HG02981 (cell line): ENCODE measurements at regions not wholly inside any gene's neighbourhood (a gene's known extent, or its start where the extent isn't known, plus 50 kb on each side); places are given as distances from the start of the nearest gene placed in this dataset.
A peak's percentile ranks its signal among the peaks of the same experiment; 100 is the strongest.

ENCODE experiments used
- ATAC-seq: cut with Tn5 transposase; IDR thresholded peaks from one replicate; pipeline ENCODE4 v1.9.1; 2021; ENCODE audit warnings: mild to moderate bottlenecking, moderate library complexity; ENCODE audit not compliant: unreplicated experiment

DNA sequence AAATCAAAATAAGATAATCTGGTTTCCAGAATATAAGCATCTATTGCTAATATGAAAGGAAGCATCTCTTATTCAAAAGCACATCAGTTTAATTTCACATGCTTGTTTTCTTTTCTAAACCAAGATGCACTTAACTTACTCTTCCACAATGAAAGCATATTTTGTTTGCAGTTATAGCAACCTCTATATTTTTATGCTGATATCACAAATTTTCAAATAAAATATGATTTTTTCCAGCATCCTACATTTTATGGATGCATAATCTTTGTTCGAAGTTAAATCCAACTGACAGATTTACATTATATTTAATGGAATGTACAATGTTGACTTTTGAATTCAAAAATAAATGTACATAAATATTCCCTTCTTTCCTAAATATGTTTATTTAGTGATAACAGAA is 978.3 kb upstream of the B3GALT2 start:
- ATAC-seq: no peak

DNA sequence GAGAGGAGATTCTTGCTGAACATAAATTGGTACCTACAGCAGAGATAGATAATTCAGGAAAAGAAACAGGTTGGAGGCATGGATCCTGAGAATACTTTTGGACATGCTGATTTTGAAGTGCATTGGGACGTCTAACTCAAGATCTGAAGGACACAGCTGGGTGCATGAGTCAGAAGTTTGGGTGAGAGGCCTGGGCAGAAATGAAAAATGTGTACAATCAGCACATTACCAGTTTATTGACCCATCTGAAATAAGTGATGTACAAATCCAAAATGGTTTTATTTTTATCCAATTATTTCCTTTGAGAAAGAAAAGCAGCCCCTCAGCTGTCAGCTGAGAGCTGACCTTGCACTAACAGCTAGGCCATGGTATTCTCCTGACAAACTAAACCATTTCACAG is 975.2 kb upstream of the B3GALT2 start:
- no peak for ATAC-seq

DNA sequence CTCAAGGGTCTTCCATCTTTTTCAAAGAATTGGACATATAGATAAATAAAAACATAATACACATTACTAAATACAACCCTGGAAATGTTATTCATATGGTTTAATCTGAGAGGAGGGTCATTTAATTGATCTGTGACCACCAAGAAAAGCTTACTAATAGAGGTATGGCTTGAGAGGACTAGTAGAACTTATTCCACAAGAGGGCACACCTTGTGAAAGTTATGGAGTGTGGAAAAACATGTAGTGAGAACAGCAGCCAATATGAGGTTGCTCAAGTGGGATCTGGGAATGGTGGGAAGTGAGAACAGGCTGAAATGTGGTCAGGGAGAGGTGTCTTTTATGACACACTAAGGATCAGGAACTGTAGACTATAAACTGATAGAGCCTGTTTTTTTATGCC is 973.5 kb upstream of the B3GALT2 start:
- ATAC-seq: no peak

DNA sequence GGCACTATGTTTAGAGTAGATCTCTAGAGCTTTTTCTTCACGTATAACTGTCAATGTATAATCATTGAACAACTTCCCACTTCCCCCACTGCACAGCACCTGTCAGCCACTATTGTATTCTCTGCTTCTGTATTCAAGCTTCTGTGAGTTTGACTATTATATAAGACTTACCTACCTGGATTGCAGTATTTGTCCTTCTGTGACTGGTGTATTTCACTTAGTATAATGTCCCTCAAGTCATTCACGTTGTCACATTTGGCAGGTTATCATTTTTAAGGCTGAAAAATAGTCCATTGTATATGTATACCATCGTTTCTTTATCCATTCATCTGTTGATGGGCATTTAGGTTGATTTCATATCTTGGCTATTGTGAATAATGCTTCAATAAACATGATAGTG is 969.5 kb upstream of the B3GALT2 start:
- no peak for ATAC-seq

DNA sequence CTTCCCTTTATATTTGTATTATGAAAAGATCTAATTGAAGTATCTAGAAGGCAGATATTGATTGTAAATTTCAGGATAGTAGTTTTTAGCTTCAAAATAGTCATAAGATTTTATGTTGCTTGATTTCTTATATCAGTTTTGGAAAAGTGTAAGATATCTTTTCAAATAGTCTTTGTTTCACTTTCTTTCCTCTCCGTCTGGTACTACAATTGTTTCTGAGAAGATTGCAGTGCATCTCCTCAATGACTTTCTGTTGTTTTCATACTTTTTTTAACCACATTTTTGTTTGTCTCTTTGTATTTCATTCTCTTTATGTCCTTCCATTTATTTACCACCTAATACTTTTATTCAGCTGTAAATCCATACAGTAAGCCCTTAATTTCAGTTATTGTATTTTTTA is 964.6 kb upstream of the B3GALT2 start:
- no peak for ATAC-seq

DNA sequence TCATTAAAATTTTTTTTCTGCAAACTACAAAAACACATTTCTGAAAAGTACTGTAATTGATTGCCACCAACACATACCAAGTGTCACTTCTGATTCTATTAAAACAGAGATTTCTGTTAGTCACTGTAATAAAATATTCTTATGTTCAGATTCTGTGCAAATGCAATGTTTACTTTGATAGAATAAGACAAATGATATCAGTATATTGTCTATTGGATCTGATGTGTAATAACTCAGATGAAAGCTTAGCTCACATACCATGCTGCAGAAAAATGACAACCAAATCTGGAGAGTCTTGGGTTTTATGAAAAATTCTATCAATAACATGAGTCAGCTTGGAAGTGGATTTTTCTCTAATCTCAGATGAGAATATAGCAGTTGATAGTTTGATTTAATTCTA is 963.8 kb upstream of the B3GALT2 start:
- ATAC-seq: no peak

DNA sequence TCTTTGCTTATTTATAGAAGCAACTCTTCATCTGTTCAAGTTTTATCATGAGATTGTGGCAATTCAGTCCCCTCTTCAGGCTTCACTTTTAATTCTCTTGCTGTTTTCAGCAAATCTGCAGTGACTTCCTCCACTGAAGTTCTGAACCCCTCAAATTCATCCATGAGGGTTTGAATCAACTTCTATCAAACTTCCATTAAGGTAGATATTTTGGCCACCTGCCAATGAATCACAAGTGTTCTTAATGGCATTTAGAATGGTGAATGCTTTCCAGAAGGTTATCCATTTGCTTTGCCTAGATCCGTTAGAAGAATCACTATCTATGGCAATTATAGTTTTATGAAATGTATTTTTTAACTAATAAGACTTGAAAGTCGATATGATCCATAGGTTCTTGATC is 946.7 kb upstream of the B3GALT2 start:
- no peak for ATAC-seq

DNA sequence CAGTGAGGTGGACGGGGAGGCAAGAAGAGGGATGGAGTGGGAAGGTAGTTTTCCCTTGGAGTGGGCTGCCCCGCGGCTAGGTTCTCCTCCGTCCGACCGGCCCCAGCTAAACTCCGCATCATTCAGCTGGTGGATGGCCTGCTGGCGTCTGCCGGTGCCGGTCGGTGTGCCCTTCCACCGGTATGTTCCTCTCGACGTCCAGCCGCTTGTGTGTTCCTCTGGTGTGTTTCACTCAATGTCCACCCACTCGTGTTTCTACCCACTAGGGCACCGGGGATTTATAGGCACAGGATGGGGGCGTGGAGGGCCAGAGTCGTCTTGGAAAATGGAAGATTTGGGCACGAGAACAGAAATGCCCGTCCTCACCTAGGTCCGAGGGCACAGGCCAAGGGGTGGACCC is 931.7 kb upstream of the B3GALT2 start:
- ATAC-seq: no peak

DNA sequence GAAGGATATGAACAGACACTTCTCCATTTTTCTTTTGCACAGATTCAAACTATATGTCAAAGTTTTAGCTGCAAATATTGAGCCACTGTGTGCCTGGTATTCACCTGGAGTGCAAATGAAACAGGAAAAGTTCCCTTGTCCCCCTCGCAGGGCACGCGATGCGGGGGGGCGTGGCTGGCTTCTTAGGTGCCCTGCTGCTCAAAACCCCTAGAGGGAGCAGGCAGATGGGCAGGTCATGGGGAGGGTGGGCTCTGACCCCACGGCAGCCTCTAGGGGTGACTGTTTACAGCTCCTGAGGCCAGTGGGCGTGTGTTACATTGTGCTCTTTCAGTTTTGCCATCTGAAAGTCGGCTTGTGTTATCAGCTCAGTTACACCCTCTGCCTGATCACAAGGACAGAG is 931.2 kb upstream of the B3GALT2 start:
- no peak for ATAC-seq

DNA sequence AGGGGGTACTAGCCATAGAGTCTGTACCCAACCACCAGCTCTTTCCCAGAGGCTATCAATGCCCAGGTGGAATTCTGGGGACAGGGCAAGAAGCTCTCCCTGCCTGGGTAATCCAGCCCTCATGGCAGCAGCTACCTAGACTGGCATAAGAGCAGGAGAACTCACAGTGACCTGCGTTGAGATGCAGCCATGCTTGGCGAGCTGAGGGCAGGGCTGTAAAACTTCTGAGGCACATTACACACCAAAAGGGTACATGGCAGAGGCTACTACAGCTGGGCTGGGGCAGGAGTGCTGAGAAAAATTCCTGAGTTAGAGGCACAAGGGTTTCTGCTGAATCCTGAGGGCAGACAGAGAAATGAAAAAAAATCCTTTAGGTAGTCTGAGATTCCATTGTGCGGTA is 927.9 kb upstream of the B3GALT2 start:
- no peak for ATAC-seq

DNA sequence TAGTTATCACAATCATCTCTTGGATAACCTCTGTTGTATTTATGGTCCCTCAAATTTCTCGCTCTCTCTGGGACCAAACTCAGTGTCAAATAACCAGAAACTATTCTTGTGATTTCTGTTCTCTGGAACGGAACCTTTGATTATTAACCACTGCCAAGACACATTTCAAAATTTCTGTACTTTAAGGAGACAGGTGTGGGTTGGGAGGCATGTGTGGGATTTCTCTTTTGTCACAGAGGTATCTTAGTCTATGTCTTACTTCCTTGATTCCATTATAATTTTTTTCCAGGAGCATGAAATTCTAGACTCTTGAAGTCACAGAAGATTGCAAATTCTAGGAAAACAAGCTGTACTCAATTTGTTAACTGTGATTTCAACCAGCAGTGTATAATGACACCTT is 919.0 kb upstream of the B3GALT2 start:
- no peak for ATAC-seq

DNA sequence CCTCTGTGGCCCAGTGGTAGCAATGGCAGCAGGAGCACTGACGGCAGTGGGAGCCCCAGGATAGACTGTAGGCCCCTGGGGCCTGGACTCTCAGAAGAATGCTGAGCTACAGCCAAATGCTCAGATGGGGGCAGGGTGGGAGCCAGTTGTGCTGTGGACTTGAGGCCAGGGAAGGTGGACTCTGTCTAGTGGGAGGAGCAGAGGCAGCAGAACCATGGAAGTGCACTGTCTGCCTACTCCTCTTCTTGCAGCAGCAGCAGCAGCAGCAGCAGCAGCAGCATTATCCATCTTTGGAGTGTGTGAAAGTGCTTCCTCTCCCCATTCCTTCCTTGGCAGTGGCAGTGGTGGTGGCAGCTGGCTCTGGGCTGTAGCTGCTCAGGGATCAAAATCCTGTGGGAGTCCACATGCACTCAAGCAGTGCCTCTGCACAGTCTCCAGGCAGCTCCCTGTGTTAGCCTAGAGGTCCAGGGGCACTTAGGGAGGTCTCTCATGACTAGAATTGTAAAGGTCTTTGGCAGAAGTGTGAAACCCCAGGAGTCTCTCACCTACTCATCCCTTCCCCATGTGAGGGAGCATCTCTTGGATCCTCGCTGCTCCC is 917.9 kb upstream of the B3GALT2 start:
- ATAC-seq: no peak

DNA sequence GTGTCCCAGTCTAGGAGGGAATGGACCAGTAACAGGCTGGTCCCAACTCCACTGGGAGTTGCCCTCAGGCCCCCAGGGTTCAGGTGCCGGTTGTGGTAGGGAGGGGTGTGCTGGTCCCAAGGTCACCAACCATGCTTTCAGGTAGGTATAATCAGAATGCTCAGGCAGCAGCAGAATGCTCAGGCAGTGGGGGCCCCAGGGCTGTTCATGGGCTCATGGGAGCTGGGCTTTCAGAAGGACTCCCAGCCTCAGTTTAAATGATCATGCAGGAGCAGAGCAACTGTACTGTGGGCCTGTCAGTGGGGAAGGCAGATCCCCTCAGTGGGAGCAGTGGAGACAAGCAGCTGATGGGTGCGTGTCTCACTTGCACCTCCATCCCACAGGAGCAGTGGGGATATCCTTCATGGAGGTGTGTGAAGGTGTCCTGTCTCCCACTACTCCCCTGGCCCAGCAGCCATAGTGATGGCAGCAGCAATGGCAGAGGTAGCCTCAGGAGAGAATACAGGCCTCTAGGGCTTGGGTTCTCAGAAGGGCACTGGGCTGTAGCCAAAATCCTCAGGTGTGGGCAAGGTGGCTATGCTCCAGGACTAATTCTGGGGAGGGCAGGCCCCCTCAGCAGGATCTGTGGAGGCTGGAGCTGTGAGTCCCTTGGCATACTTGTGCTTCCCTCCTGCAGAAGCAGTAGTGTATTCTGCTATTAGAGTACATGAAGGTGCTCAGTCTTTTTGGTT is 917.3 kb upstream of the B3GALT2 start:
- ATAC-seq: no peak

DNA sequence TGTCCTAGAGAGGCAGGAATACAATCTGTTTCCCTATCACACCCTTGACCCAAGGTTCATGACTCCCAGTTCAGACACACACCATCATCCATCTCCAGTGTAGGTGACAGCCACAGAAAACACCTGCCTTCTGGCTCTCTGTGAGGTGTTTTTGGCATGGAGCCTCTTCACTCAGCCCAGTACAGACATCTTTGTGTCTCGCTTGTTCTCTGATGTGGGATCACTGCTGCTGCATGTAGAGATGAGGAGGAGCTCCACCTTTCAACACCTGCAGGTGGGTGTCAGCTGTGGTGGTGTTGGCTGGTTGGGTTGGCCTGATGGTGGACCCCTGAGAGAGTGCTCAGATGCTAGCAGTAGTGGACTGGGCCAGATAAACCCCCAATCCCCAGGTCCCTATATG is 916.7 kb upstream of the B3GALT2 start:
- ATAC-seq: no peak

DNA sequence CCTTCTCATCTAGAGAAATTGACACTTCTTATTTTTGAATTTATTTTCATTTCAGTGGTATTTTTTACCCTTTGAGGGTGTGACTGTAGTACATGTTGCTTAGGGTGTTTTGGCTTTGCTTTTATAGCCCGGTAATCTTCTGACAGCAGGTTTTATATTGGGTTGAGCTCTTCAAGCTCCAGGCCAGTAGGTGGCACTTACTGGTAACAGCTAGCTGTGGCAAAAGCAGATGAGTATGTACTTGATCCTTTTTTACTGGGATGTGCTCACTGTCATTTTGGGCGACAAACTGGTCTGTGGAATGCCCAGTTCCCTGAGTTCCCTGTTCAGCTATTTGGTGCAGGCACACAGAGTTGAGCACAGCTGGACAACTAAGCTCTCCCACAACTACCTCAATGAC is 916.2 kb upstream of the B3GALT2 start:
- ATAC-seq: no peak

DNA sequence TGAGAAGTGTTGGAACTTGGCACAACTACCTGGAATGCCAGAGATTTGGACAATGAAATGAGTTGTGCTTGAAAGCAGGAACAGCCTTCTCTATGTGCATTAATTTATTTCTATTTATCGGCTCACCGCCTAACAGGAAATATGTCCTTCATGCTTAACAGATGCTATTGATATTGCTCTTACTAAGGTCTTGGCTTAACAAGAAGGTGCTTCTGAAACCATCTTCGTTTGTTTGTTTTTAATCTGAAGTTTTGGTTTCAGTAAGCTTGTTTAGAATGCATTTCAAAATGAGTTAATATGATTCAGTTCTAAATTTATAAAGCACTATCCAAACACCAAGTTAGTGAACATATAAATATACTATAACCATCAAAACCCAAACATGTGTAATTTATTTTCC is 898.3 kb upstream of the B3GALT2 start:
- ATAC-seq: no peak

DNA sequence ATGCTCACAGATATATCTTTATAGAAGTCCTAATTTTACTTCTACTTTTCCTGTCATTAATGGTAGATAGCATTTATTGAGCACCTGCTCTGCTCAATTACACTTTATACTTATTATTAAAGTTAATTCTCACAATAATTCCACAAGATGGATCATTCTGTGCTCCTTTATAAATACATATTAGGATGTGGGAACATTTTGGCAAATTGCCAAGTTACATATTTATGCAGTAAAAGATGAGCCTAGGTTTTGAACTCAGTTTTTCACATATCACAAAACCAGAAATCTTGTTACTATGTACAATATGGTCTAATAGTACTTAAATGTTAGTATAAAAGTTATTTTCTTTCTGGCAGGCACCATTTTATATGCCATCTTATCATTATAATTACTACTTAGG is 895.0 kb upstream of the B3GALT2 start:
- ATAC-seq: no peak

DNA sequence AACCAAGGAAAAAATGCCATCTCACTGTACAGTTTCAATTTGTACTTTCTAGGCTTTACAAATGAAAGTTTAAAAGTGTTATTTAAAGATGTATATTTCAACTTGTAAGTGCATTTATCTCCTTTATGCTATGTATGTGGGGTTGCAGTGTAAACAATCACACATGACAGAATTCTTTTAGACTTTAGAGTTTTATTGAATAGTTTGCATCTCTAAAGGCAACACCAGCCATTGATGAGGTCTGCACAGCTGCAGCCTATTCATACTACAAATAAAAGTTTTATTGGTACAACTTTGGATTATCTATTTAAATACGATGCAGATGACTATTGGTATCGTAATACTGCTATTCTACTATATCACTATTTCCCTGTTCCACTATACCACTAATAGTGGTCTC is 894.4 kb upstream of the B3GALT2 start:
- no peak for ATAC-seq

DNA sequence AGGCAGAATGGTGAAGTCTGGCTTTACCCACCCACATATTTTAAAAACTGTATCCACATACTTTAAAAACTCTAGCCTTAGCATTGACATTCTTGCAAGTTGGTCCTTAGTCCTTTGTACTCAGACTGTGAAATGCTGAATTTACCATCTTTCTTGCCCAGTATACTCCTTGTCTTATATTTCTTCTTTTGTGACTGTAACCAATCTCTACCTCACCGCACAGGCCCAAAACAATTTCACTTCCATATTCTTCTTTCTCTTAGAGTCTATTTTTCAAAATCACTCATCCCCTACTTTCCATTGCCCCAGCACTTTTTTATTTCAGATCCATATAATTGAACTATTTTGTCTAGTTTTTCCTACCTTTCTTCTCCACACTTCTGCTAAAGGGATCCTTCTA is 892.4 kb upstream of the B3GALT2 start:
- peak; percentile 52 for ATAC-seq

DNA sequence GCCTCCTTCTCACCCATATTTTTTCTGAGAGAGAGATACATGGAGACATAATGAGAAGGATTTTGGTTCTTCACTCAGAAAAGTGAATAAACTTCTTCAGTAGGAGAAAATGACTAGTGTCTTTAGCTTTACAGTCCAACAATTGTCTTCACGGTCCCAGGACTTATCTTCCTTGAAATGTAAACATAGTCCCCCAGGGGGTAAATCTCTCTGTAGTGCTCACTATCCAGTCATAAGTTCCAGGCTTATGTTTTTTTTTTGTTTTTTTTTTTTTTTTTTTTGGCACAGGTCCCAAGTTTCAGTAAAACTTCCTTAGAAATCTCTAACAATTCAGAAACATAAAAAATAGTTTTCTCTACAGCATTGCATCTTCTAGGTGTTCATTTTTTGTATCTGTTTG is 890.2 kb upstream of the B3GALT2 start:
- ATAC-seq: no peak

DNA sequence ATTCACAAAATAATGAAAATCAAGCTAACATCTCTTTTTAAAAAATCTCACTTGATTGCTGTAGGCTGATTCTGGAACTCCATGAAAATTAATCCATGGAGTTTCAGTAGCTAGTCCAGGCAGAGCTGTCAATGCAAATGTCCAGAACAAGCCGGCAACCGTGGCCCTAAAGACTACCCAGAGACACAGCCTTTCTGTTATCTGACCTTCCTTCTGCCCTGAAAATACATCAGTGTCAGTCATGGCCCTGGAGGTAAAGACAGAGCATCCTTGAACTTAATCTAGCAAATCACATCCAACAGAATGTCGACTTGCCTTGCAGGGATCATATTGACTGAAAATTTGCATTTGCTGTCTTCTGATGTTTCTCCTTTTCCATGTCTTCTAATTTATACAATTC is 887.4 kb upstream of the B3GALT2 start:
- ATAC-seq: no peak

DNA sequence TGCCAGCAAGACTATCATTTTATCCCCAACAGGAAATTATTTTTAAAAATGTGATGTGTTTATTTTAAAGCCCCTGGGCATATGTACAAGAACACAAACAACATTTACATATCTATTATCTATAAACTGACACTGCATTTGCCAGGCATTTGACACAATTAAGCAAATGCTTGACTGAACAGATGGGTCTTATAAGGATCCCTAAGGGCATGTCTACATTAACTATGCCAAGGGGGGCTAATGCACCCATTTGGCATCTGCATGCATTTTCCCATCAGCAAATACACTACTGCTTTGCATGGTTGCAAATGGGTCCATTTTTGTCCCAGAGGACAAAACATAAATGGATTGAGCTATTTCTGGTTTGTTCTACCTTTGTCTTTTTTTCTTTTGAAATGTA is 884.8 kb upstream of the B3GALT2 start:
- ATAC-seq: no peak

DNA sequence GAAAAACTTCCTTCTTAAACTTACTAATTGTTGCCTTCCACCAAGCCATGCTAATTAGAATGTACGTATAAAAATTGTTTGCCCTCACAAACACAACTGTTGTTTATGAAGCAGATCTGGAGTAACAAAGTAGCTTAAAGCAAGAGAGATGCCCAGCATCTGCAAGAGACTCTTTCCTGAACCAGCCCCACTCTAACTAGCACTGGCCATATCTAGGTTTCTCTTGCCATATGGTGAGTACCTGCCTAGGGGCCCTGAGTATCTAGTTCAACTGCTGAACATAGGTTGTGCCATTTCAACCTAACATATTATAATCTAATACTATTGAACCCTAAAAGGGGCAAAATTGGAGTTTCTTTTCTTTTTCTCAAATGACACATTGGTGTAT is 883.4 kb upstream of the B3GALT2 start:
- ATAC-seq: no peak
